CD4-positive, alpha-beta memory T cell (primary cell): ENCODE measurements at regions not wholly inside any gene's neighbourhood (a gene's known extent, or its start where the extent isn't known, plus 50 kb on each side); places are given as distances from the start of the nearest gene placed in this dataset.

ENCODE experiments used
- CTCF ChIA-PET: fragments of 350-600 bp; sonication (Branson Sonifier 250); formaldehyde crosslinking; loops from one replicate; lab custom pipeline; 2021; ENCODE audit warnings: inconsistent platforms; ENCODE audit not compliant: partially characterized antibody; lab: Charles Lee
- POLR2A ChIA-PET: fragments of 350-600 bp; sonication (Branson Sonifier 250); formaldehyde crosslinking; loops from one replicate; lab custom pipeline; 2021; ENCODE audit not compliant: partially characterized antibody; lab: Charles Lee
- DNase-seq, 5 donors: peaks; one replicate each; pipeline versions ENCODE4 v3.0.0 to v3.0.0-alpha.2; 2020 to 2022; ENCODE audit warnings: mixed read lengths in 1 of 5
- H3K27ac ChIP-seq: one replicate; pipeline ENCODE4 v1.7.0; 2013; ENCODE audit warnings: low read depth, low read length
- H3K27me3 ChIP-seq: 2 replicates; pipeline ENCODE4 v1.7.0; 2013; ENCODE audit warnings: mild to moderate bottlenecking, low read length, moderate library complexity; ENCODE audit not compliant: insufficient read depth
- H3K36me3 ChIP-seq: 2 replicates; pipeline ENCODE4 v1.7.0; 2013; ENCODE audit warnings: mild to moderate bottlenecking, low read length, moderate library complexity; ENCODE audit not compliant: insufficient read depth
- H3K4me1 ChIP-seq: 2 replicates; pipeline ENCODE4 v1.7.0; 2013; ENCODE audit warnings: mild to moderate bottlenecking, low read length, moderate library complexity; ENCODE audit not compliant: insufficient read depth
- H3K4me3 ChIP-seq, 2 donors: one replicate each; pipeline ENCODE4 v1.7.0; 2013; ENCODE audit warnings: low read length in 2 of 2, mild to moderate bottlenecking in 1 of 2
- H3K9me3 ChIP-seq, 2 donors: one replicate each; pipeline ENCODE4 v1.7.0; 2013; ENCODE audit warnings: low read length in 2 of 2, control low read depth in 1 of 2; ENCODE audit not compliant: control insufficient read depth in 1 of 2
- H3K27ac Mint-ChIP-seq, 7 donors: one replicate each; pipeline ENCODE4 v1.8.0; 2020 to 2021; ENCODE audit warnings: mixed read lengths in 7 of 7, mild to moderate bottlenecking in 6 of 7, inconsistent platforms in 3 of 7, moderate library complexity in 3 of 7
- H3K27me3 Mint-ChIP-seq, 2 donors: one replicate each; pipeline ENCODE4 v1.8.0; 2020 to 2021; ENCODE audit warnings: mixed read lengths in 2 of 2
- H3K36me3 Mint-ChIP-seq, 2 donors: one replicate each; pipeline ENCODE4 v1.8.0; 2020 to 2021; ENCODE audit warnings: mixed read lengths in 2 of 2, inconsistent platforms in 1 of 2, mild to moderate bottlenecking in 1 of 2
- H3K4me1 Mint-ChIP-seq, 4 donors: one replicate each; pipeline ENCODE4 v1.8.0; 2020 to 2021; ENCODE audit warnings: mixed read lengths in 4 of 4, mild to moderate bottlenecking in 1 of 4
- H3K4me3 Mint-ChIP-seq, 8 donors: one replicate each; pipeline ENCODE4 v1.8.0; 2020 to 2021; ENCODE audit warnings: mixed read lengths in 8 of 8, mild to moderate bottlenecking in 7 of 8, moderate library complexity in 6 of 8, inconsistent platforms in 3 of 8
- H3K9me3 Mint-ChIP-seq, 8 donors: one replicate each; pipeline ENCODE4 v1.8.0; 2020 to 2021; ENCODE audit warnings: mixed read lengths in 8 of 8, mild to moderate bottlenecking in 5 of 8, inconsistent platforms in 3 of 8, moderate library complexity in 1 of 8
- intact Hi-C: fragments of 100-400 bp; cut with micrococcal nuclease; formaldehyde crosslinking; loops from one replicate; pipeline ENCODE4 v1.15.1; 2023

- H3K9me3 ChIP-seq = no peaks in the 10 kb centered on the region
- no peak overlapping the region for H3K27ac ChIP-seq
- ChIA-PET POLR2A (interaction anchor here (0.6 to 13.2 kb wide), 12 partner anchors 8 to 291 kb away, joined by 3 to 411 read pairs (median 8); partner anchors contain the start of gene B3GALT2), CTCF (interaction anchor here (0.8 to 1.4 kb wide), 6 partner anchors 8 to 279 kb away, joined by 3 to 7 read pairs (median 4); no protein-coding TSS in a partner anchor)
- peaks cover 49 to 72% of the 10 kb centered on the region in 2 donors for H3K36me3 Mint-ChIP-seq
- no peaks in the 10 kb centered on the region for H3K27me3 ChIP-seq
- H3K27me3 Mint-ChIP-seq = no peaks in the 10 kb centered on the region
- H3K27ac Mint-ChIP-seq = peak overlapping the region; percentile 44 to 92 (median 73)
- H3K4me1 Mint-ChIP-seq = peaks cover 49 to 87% (median 63%) of the 10 kb centered on the region in 4 donors
- intact Hi-C loops = loop anchor here (5.0 to 10.0 kb wide), 3 partner anchors 41 to 672 kb away; partner anchors contain the start of gene RGS2
- peak overlapping the region in 2 of 8 donors; percentile 40 to 74 for H3K4me3 Mint-ChIP-seq
- DNase-seq = no peak
- no peaks in the 10 kb centered on the region for H3K36me3 ChIP-seq
- H3K4me1 ChIP-seq = peaks cover 69% of the 10 kb centered on the region
- no peak overlapping the region for H3K4me3 ChIP-seq
- peaks cover 13 to 73% (median 35%) of the 10 kb centered on the region in 8 donors for H3K9me3 Mint-ChIP-seq
Observed at GRCh38 chr1:193476748-193477147, 290.3 kb upstream of the B3GALT2 start.

DNA sequence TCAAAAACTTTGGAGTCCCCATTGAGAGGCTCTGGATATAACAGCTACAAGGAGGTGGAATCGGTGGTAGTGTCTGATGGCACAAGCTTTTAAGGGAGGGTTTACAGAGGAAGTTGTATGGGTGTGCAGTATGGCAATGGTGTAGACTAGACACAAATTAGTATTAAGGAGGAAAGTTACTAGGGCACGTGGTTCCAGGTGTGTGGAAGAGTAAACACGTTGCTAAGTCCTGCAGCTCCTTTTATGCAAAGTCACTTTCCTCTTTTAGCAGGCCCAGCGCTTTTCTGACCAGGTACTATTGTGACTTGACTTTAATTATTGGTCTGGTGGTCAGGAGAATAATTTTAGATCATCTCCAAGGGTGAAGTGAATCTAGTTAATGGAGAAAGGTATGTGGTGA is 287.5 kb upstream of the B3GALT2 start:
- POLR2A ChIA-PET = interaction anchor here (0.9 to 13.2 kb wide), 5 partner anchors 9 to 290 kb away, joined by 3 to 411 read pairs (median 4); no protein-coding TSS in a partner anchor
- intact Hi-C loops = loop anchor here (10.0 kb wide), 1 partner anchor 669 kb away; the partner anchor contains the start of gene RGS2

GRCh38 chr1:193472838-193473398 is 286.5 kb upstream of the B3GALT2 start:
- ChIA-PET POLR2A (interaction anchor here (0.9 to 13.2 kb wide), 5 partner anchors 8 to 289 kb away, joined by 3 to 411 read pairs (median 4); partner anchors contain the start of gene B3GALT2), CTCF (interaction anchor here (1.6 to 2.1 kb wide), 3 partner anchors 8 to 15 kb away, joined by 4 to 7 read pairs (median 5); no protein-coding TSS in a partner anchor)
- Mint-ChIP-seq H3K4me1 (peaks cover 28 to 54% (median 37%) of the 10 kb centered on the region in 4 donors), H3K36me3 (peaks cover 47 to 73% of the 10 kb centered on the region in 2 donors), H3K4me3 (peak overlapping the region in 1 of 8 donors; percentile 5), H3K27ac (peak overlapping the region in 5 of 7 donors; percentile 31 to 83 (median 57)), H3K27me3 (no peaks in the 10 kb centered on the region), H3K9me3 (peaks cover 13 to 51% (median 30%) of the 10 kb centered on the region in 8 donors)
- intact Hi-C loops = loop anchor here (10.0 kb wide), 1 partner anchor 668 kb away; the partner anchor contains the start of gene RGS2
- H3K27me3 ChIP-seq = no peaks in the 10 kb centered on the region
- no peak overlapping the region for H3K4me3 ChIP-seq
- DNase-seq = no peak
- H3K36me3 ChIP-seq = no peaks in the 10 kb centered on the region
- H3K27ac ChIP-seq = no peak overlapping the region
- H3K9me3 ChIP-seq = no peaks in the 10 kb centered on the region
- H3K4me1 ChIP-seq = peaks cover 31% of the 10 kb centered on the region

More for the DNA sequence above, 287.5 kb upstream of the B3GALT2 start:
- Mint-ChIP-seq H3K36me3 (peaks cover 40 to 67% of the 10 kb centered on the region in 2 donors), H3K27me3 (no peaks in the 10 kb centered on the region), H3K4me1 (peaks cover 33 to 63% (median 43%) of the 10 kb centered on the region in 4 donors), H3K9me3 (peaks cover 13 to 52% (median 27%) of the 10 kb centered on the region in 8 donors), H3K4me3 (peak overlapping the region in 3 of 8 donors; percentile 3 to 41 (median 11)), H3K27ac (peak overlapping the region in 4 of 7 donors; percentile 11 to 59 (median 26))
- Histone ChIP-seq H3K27me3 (no peaks in the 10 kb centered on the region), H3K4me1 (peaks cover 42% of the 10 kb centered on the region), H3K36me3 (no peaks in the 10 kb centered on the region), H3K27ac (no peak overlapping the region), H3K9me3 (no peaks in the 10 kb centered on the region), H3K4me3 (no peak overlapping the region)
- no peak for DNase-seq
- CTCF ChIA-PET = interaction anchor here (1.6 to 2.1 kb wide), 3 partner anchors 9 to 16 kb away, joined by 4 to 7 read pairs (median 5); no protein-coding TSS in a partner anchor

DNA sequence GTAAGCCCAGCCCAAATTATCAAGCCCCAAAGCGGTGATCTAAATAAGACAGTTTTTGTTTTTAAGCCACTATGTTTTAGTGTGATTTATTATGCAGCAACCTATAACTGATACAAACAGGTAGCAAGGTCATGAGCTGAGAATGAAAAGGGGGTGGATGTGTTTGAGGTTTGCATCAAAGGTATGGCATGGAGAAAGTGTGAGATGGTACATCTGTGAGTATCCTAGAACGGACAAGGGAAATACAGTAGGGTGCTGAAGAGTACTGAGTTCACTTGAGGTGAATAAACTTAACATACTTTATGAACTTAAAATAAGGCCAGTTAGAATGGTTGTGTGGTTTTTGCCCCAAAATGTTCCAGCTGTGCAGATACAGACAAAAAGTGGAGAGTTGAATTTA is 286.0 kb upstream of the B3GALT2 start:
- Mint-ChIP-seq H3K4me1 (peaks cover 24 to 49% (median 32%) of the 10 kb centered on the region in 4 donors), H3K27ac (peak overlapping the region in 4 of 7 donors; percentile 31 to 83 (median 67)), H3K9me3 (peaks cover 13 to 46% (median 28%) of the 10 kb centered on the region in 8 donors), H3K4me3 (peak overlapping the region in 3 of 8 donors; percentile 5 to 55 (median 24)), H3K36me3 (peaks cover 44 to 68% of the 10 kb centered on the region in 2 donors), H3K27me3 (no peaks in the 10 kb centered on the region)
- intact Hi-C loops = loop anchor here (10.0 kb wide), 1 partner anchor 668 kb away; the partner anchor contains the start of gene RGS2
- Histone ChIP-seq H3K27me3 (no peaks in the 10 kb centered on the region), H3K4me3 (no peak overlapping the region), H3K9me3 (no peaks in the 10 kb centered on the region), H3K27ac (no peak overlapping the region), H3K36me3 (no peaks in the 10 kb centered on the region), H3K4me1 (peaks cover 27% of the 10 kb centered on the region)
- ChIA-PET CTCF (interaction anchor here (1.6 to 2.1 kb wide), 3 partner anchors 7 to 14 kb away, joined by 4 to 7 read pairs (median 5); no protein-coding TSS in a partner anchor), POLR2A (interaction anchor here (1.5 to 13.2 kb wide), 3 partner anchors 8 to 286 kb away, joined by 4 to 411 read pairs (median 4); partner anchors contain the start of gene B3GALT2)
- no peak for DNase-seq

GRCh38 chr1:193471981-193472380 is 285.6 kb upstream of the B3GALT2 start:
- no peak overlapping the region for H3K4me3 Mint-ChIP-seq
- H3K27me3 ChIP-seq = no peaks in the 10 kb centered on the region
- peaks cover 22% of the 10 kb centered on the region for H3K4me1 ChIP-seq
- no peaks in the 10 kb centered on the region for H3K9me3 ChIP-seq
- no peaks in the 10 kb centered on the region for H3K36me3 ChIP-seq
- POLR2A ChIA-PET = interaction anchor here (1.5 to 13.2 kb wide), 2 partner anchors 13 to 286 kb away, joined by 4 to 411 read pairs; partner anchors contain the start of gene B3GALT2
- peaks cover 22 to 47% (median 31%) of the 10 kb centered on the region in 4 donors for H3K4me1 Mint-ChIP-seq
- H3K36me3 Mint-ChIP-seq = peaks cover 43 to 68% of the 10 kb centered on the region in 2 donors
- H3K27ac Mint-ChIP-seq = no peak overlapping the region
- no peak overlapping the region for H3K4me3 ChIP-seq
- CTCF ChIA-PET = interaction anchor here (2.1 kb wide), 1 partner anchor 9 kb away, joined by 7 read pairs; no protein-coding TSS in a partner anchor
- H3K27ac ChIP-seq = no peak overlapping the region
- no peaks in the 10 kb centered on the region for H3K27me3 Mint-ChIP-seq
- no peak for DNase-seq
- intact Hi-C loops = loop anchor here (10.0 kb wide), 1 partner anchor 667 kb away; the partner anchor contains the start of gene RGS2
- peaks cover 13 to 44% (median 28%) of the 10 kb centered on the region in 8 donors for H3K9me3 Mint-ChIP-seq

DNA sequence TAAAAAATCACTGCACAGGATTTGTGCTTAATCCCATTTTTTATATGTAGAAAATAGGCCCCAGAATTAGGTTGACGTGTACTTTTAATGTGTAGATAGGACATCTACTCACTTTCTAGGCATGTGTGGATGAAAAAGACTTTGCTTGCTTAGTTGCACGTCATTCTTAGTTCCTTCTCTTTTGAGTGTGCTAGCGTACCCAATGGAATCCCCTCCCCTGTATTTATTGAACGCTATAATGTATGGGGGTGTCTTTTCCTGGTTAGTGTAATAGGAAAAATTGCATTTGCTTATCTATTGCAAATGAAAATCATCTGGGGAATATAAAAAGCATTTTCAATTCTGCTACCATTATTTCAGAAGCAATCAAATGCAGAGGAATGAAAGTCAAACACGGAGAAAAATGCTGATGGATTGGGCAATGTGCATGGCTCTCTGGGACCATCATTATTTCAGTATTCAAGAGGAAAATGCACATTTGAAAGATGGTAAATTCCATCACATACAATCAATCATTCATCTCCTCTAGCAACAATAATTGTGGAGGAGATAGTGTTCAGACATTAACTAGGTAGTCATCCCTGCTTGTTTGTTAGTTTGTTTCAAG is 277.0 kb upstream of the B3GALT2 start:
- intact Hi-C loops = loop anchor here (5.0 to 10.0 kb wide), 2 partner anchors 279 to 294 kb away; partner anchors contain the start of gene B3GALT2
- peaks cover 40 to 65% (median 45%) of the 10 kb centered on the region in 4 donors for H3K4me1 Mint-ChIP-seq
- POLR2A ChIA-PET = interaction anchor here (0.6 to 8.8 kb wide), 16 partner anchors 10 to 1243 kb away, joined by 3 to 411 read pairs (median 5); partner anchors contain the start of gene B3GALT2

More for the DNA sequence above, 277.0 kb upstream of the B3GALT2 start:
- Histone ChIP-seq H3K4me1 (peaks cover 61% of the 10 kb centered on the region), H3K4me3 (no peak overlapping the region), H3K36me3 (no peaks in the 10 kb centered on the region), H3K9me3 (no peaks in the 10 kb centered on the region), H3K27me3 (no peaks in the 10 kb centered on the region), H3K27ac (peak overlapping the region; percentile 48)
- CTCF ChIA-PET = interaction anchor here (1.0 to 1.7 kb wide), 5 partner anchors 14 to 276 kb away, joined by 3 to 7 read pairs (median 3); no protein-coding TSS in a partner anchor
- Mint-ChIP-seq H3K9me3 (peaks cover 0 to 6% (median 0%) of the 10 kb centered on the region in 8 donors), H3K27me3 (no peaks in the 10 kb centered on the region), H3K4me3 (peak overlapping the region in 7 of 8 donors; percentile 36 to 84 (median 82)), H3K27ac (peak overlapping the region in 6 of 7 donors; percentile 87 to 98 (median 94)), H3K36me3 (peaks cover 5 to 9% of the 10 kb centered on the region in 2 donors)
- no peak for DNase-seq
